Endothelial cell (in vitro differentiated cells): ENCODE measurements at regions not wholly inside any gene's neighbourhood (a gene's known extent, or its start where the extent isn't known, plus 50 kb on each side); places are given as distances from the start of the nearest gene placed in this dataset.

Experiments used
- DNase-seq: peaks from one replicate; pipeline ENCODE4 v3.0.0; 2021; ENCODE audit warnings: low spot score
- H3K27ac Mint-ChIP-seq: one replicate; pipeline ENCODE4 v1.8.0; 2021; ENCODE audit warnings: mixed read lengths, inconsistent platforms; ENCODE audit not compliant: unreplicated experiment
- H3K27me3 Mint-ChIP-seq: one replicate; pipeline ENCODE4 v1.8.0; 2021; ENCODE audit warnings: mild to moderate bottlenecking, moderate library complexity, mixed read lengths, inconsistent platforms; ENCODE audit not compliant: unreplicated experiment
- H3K36me3 Mint-ChIP-seq: one replicate; pipeline ENCODE4 v1.8.0; 2021; ENCODE audit warnings: mild to moderate bottlenecking, low read depth, mixed read lengths, inconsistent platforms; ENCODE audit not compliant: unreplicated experiment
- H3K4me1 Mint-ChIP-seq: one replicate; pipeline ENCODE4 v1.8.0; 2021; ENCODE audit warnings: mild to moderate bottlenecking, mixed read lengths, inconsistent platforms; ENCODE audit not compliant: unreplicated experiment
- H3K4me3 Mint-ChIP-seq: one replicate; pipeline ENCODE4 v1.8.0; 2021; ENCODE audit warnings: mild to moderate bottlenecking, mixed read lengths, inconsistent platforms; ENCODE audit not compliant: unreplicated experiment
- H3K9me3 Mint-ChIP-seq: one replicate; pipeline ENCODE4 v1.8.0; 2021; ENCODE audit warnings: mixed read lengths, inconsistent platforms; ENCODE audit not compliant: unreplicated experiment
- TF ChIP-seq, protein P1 (sequence below): fragments of 200-600 bp; sonication (generic); IDR thresholded peaks from one replicate; pipeline ENCODE4 v1.5.0; 2021; ENCODE audit warnings: antibody characterized with exemption; ENCODE audit not compliant: unreplicated experiment

DNA sequence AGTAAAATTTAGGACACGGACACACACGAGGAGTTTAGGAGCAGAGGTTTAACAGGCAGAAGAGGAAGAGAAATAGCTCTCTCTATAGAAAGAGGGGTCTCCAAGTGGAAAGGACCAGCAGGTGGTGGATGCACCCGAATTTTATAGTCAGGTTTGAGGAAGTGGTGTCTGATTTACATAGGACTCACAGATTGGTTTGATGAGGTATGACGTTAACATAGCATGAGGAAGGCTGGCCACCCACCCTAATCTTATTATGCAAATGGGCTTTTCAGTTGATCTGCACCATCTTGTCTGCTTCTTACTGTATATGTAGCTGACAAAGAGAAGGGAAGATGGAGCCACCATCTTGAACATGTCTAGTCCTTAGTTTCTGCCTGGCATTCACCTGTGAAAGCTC lies 52.5 kb upstream of the RGS2 start:
- H3K36me3 Mint-ChIP-seq: no peaks in the 10 kb centered on the region

DNA sequence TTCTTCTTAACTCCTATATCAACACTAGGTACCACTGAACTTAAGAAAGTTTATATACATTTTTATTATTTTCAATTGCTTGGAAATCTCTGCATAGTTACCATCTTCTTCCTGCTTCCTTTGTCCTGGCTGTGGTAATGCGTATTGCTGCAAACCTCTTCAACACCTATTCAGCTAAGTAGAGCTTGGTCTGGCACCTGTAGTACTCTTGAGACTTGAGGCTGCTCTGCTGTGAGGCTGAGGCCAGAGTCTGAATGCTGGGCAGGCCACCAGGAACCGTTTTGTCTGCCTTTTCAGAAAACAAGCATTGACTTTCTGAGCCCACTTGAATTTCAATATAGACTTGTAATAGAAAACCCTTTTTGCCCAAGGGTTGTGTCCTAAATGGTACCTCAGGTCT lies 52.0 kb upstream of the RGS2 start:
- no peaks in the 10 kb centered on the region for H3K9me3 Mint-ChIP-seq
- TF ChIP-seq, protein P1, sequence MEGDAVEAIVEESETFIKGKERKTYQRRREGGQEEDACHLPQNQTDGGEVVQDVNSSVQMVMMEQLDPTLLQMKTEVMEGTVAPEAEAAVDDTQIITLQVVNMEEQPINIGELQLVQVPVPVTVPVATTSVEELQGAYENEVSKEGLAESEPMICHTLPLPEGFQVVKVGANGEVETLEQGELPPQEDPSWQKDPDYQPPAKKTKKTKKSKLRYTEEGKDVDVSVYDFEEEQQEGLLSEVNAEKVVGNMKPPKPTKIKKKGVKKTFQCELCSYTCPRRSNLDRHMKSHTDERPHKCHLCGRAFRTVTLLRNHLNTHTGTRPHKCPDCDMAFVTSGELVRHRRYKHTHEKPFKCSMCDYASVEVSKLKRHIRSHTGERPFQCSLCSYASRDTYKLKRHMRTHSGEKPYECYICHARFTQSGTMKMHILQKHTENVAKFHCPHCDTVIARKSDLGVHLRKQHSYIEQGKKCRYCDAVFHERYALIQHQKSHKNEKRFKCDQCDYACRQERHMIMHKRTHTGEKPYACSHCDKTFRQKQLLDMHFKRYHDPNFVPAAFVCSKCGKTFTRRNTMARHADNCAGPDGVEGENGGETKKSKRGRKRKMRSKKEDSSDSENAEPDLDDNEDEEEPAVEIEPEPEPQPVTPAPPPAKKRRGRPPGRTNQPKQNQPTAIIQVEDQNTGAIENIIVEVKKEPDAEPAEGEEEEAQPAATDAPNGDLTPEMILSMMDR: no peak

More for the DNA sequence above, 52.5 kb upstream of the RGS2 start:
- H3K9me3 Mint-ChIP-seq: no peaks in the 10 kb centered on the region
- no peaks in the 10 kb centered on the region for H3K27me3 Mint-ChIP-seq
- no peak overlapping the region for H3K27ac Mint-ChIP-seq
- no peak overlapping the region for H3K4me3 Mint-ChIP-seq
- peaks cover 8% of the 10 kb centered on the region for H3K4me1 Mint-ChIP-seq
- TF ChIP-seq, protein P1: no peak
- DNase-seq: no peak

DNA sequence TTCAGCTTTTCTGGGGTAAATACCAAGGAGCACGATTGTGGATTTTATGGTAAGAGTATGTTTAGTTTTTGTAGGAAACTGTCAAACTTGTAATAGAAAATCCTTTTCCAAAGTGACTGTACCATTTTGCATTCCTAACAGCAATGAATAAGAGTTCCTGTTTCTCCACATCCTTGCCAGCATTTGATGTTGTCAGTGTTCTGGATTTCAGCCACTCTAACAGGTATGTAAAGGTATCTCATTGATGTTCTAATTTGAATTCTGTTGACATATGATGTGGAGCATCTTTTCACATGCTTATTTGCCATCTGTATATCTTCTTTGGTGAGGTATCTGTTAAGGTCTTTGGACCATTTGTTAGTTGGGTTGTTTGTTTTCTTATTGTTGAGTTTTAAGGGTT lies 50.3 kb upstream of the RGS2 start:
- Mint-ChIP-seq H3K27me3 (no peaks in the 10 kb centered on the region), H3K4me3 (no peak overlapping the region), H3K4me1 (peaks cover 16% of the 10 kb centered on the region), H3K36me3 (no peaks in the 10 kb centered on the region), H3K27ac (no peak overlapping the region), H3K9me3 (no peaks in the 10 kb centered on the region)
- TF ChIP-seq, protein P1: no peak
- no peak for DNase-seq

More for the DNA sequence above, 52.0 kb upstream of the RGS2 start:
- no peak overlapping the region for H3K4me3 Mint-ChIP-seq
- no peaks in the 10 kb centered on the region for H3K36me3 Mint-ChIP-seq
- DNase-seq: no peak
- no peaks in the 10 kb centered on the region for H3K27me3 Mint-ChIP-seq
- peaks cover 10% of the 10 kb centered on the region for H3K4me1 Mint-ChIP-seq
- no peak overlapping the region for H3K27ac Mint-ChIP-seq
